NT2/D1 (cell line): ENCODE measurements at regions not wholly inside any gene's neighbourhood (a gene's known extent, or its start where the extent isn't known, plus 50 kb on each side); places are given as distances from the start of the nearest gene placed in this dataset.
"Not testable (repeated sequence)": the region's sequence is repeated elsewhere in the genome, so short reads cannot be mapped to it uniquely, and the experiment has no call there.

Experiments used
- SUZ12 ChIP-seq: IDR thresholded peaks from 2 replicates; pipeline ENCODE4 v1.6.1; 2011; ENCODE audit not compliant: insufficient read length, insufficient read depth; ENCODE audit errors: extremely low read depth
- YY1 ChIP-seq: IDR thresholded peaks from 2 replicates; pipeline ENCODE4 v1.6.1; 2011; ENCODE audit not compliant: insufficient read length, insufficient read depth

DNA sequence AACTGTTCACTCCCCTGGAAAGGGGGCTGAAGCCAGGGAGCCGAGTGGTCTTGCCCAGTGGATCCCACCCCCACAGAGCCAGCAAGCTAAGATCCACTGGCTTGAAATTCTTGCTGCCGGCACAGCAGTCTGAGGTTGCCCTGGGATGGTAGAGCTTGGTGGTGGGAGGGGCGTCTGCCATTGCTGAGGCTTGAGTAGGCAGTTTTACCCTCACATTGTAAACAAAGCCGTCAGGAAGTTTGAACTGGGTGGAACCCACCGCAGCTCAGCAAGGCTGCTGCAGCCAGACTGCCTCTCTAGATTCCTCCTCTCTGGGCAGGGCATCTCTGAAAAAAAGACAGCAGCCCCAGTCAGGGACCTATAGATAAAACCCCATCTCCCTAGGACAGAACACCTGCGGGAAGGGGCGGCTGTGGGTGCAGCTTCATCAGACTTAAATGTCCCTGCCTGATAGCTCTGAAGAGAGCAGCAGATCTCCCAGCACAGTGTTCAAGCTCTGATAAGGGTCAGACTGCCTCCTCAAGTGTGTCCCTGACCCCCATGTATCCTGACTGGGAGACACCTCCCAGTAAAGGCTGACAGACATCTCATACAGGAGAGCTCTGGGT is 140.0 kb upstream of the C1GALT1 start:
- not testable (repeated sequence) for TF ChIP-seq YY1, SUZ12
